Pancreas (tissue), 10 donors: ENCODE measurements at regions not wholly inside any gene's neighbourhood (a gene's known extent, or its start where the extent isn't known, plus 50 kb on each side); places are given as distances from the start of the nearest gene placed in this dataset.
"Not testable (repeated sequence)": the region's sequence is repeated elsewhere in the genome, so short reads cannot be mapped to it uniquely, and the experiment has no call there.

Experiments
- ATAC-seq, 4 donors: fragments of 200-7000 bp; cut with Tn5 transposase; one replicate each; pipeline versions ENCODE4 v1.8.0 to v1.9.1; 2020; ENCODE audit warnings: mild to moderate bottlenecking in 4 of 4, moderate library complexity in 4 of 4
- DNase-seq, 6 donors: peaks; one replicate each; pipeline ENCODE4 v3.0.0-alpha.2; 2020
- FAIRE-seq: peaks from 2 replicates; lab custom pipeline; 2012; peaks lifted over from hg19 to GRCh38; lab: Jason Lieb, UNC
- H3K27ac ChIP-seq, 4 donors: fragments of 200-600 bp; sonication (generic); 1 replicate in 3 of 4; 2 replicates in 1 of 4; pipeline versions ENCODE4 v1.5.0 to v1.8.0; 2020
- H3K27me3 ChIP-seq, 4 donors: fragments of 200-600 bp; one replicate each; pipeline ENCODE4 v1.8.0; 2021
- H3K36me3 ChIP-seq, 3 donors: fragments of 200-600 bp; sonication (generic) in 1 of 3; one replicate each; pipeline versions ENCODE4 v1.5.0 to v1.8.0; 2020 to 2021
- H3K4me1 ChIP-seq, 3 donors: fragments of 200-600 bp; one replicate each; pipeline ENCODE4 v1.8.0; 2021
- H3K4me3 ChIP-seq, 4 donors: fragments of 200-600 bp; sonication (generic) in 2 of 4; one replicate each; pipeline versions ENCODE4 v1.5.0 to v1.8.0; 2020 to 2021
- H3K9me3 ChIP-seq, 4 donors: fragments of 200-600 bp; one replicate each; pipeline ENCODE4 v1.8.0; 2021
- CTCF ChIP-seq, 4 donors: fragments of 200-600 bp; sonication (generic) in 3 of 4; IDR thresholded peaks; one replicate each; pipeline versions ENCODE4 v1.5.0 to v1.8.0; 2021; ENCODE audit warnings: antibody characterized with exemption in 4 of 4
- WGBS, 2 donors: extraction: QIAGEN DNeasy Blood & Tissue Kit; methylation state at CpG; one replicate each; pipeline ENCODE4 v1.1.7; 2013; 5-methylcytosine and 5-hydroxymethylcytosine counted together
- intact Hi-C, 3 donors: fragments of 100-400 bp; cut with DNase I; formaldehyde crosslinking; loops; one replicate each; pipeline versions ENCODE4 v1.11.1 to v1.14.2; 2022
- donor health status: healthy with polysubstance abuse.
- donor health status: DM: no; HTN: no; CAD: no; lungs with moderate emphysema.
- donor health status: DM: no; HTN: no; CAD: no.
- donor health status: control.
- donor health status: control.
- donor health status: Bipolar disorder and iron deficiency.
- donor health status: DM: yes; HTN: yes; CAD: no.
- donor health status: DM: no; HTN: no; CAD: no.
- donor health status: DM: no; HTN: no; CAD: no.
- donor health status: DM: yes; HTN: yes; CAD: no.

GRCh38 chr1:65027666-65028358, 61.5 kb upstream of the JAK1 start:
- no peak for TF ChIP-seq CTCF (IDR thresholded peaks at IDR 0.05)
- no peak overlapping the region for H3K4me3 ChIP-seq
- intact Hi-C loops: no loop called here
- H3K36me3 ChIP-seq: no peaks in the 10 kb centered on the region
- DNase-seq (peak; percentile 67 to 94 (median 84)), FAIRE-seq (no peak), ATAC-seq (peak; percentile 75 to 88 (median 86))
- 14 to 15% methylated on average over 5 of the region's 5 CpGs for WGBS, 2 donors
- H3K4me1 ChIP-seq: peaks cover 0 to 11% (median 11%) of the 10 kb centered on the region in 3 donors
- no peak overlapping the region for H3K27ac ChIP-seq
- H3K9me3 ChIP-seq: no peaks in the 10 kb centered on the region
- H3K27me3 ChIP-seq: no peaks in the 10 kb centered on the region

DNA sequence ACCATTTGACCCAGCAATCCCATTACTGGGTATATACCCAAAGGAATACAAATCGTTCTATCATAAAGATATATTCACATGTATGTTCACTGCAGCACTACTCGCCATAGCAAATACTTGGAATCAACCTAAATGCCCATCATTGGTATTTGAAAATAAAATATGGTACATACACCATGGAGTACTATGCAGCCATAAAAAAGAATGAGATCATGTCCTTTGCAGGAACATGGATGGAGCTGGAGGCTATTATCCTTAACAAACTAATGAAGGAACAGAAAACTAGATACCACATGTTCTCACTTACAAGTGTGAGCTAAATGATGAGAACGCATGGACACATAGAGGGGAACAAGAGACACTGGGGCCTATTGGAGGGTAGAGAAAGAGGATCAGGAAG, 63.1 kb upstream of the JAK1 start:
- DNase-seq, H3K27ac ChIP-seq, ATAC-seq, H3K4me3 ChIP-seq, FAIRE-seq, H3K27me3 ChIP-seq, intact Hi-C loops, H3K9me3 ChIP-seq, H3K36me3 ChIP-seq: not testable (repeated sequence)
- WGBS, 2 donors: 89 to 93% methylated on average over 3 of the region's 3 CpGs
- peaks cover 0 to 11% (median 11%) of the 10 kb centered on the region in 3 donors for H3K4me1 ChIP-seq

GRCh38 chr1:65034879-65035278, 68.5 kb upstream of the JAK1 start:
- H3K36me3 ChIP-seq, H3K27me3 ChIP-seq, H3K4me3 ChIP-seq, intact Hi-C loops, ATAC-seq, DNase-seq, H3K9me3 ChIP-seq, H3K27ac ChIP-seq, H3K4me1 ChIP-seq, FAIRE-seq: not testable (repeated sequence)
- WGBS, 2 donors: 88 to 96% methylated on average over 5 of the region's 5 CpGs

DNA sequence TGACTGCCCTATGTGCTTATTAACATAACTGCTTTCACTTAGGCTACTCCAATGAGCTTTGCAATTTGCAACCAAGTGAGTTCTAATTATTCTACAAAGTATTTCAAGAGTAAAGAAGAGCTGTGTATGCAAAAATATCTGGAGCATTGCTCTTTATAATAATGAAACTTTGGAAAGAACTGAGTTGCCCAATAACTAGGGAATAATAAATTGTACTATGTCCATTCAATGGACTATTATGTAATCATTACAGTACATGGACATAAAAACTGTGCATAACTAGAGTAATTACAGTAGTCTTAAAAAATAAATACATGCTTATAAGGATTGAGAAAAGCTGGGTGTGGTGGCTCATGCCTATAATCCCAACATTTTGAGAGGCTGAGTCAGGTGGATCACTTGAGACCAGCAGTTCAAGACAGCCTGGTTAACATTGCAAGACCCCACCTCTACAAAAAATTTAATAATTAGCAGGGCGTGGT, 70.3 kb upstream of the JAK1 start:
- intact Hi-C loops: no loop called here
- no peak for TF ChIP-seq CTCF (IDR thresholded peaks at IDR 0.05)
- Histone ChIP-seq H3K36me3 (no peaks in the 10 kb centered on the region), H3K9me3 (no peaks in the 10 kb centered on the region), H3K27ac (no peak overlapping the region), H3K4me3 (no peak overlapping the region), H3K27me3 (no peaks in the 10 kb centered on the region), H3K4me1 (no peaks in the 10 kb centered on the region)
- DNase-seq (no peak), FAIRE-seq (no peak), ATAC-seq (no peak)
- 91 to 92% methylated on average over 1 of the region's 1 CpG for WGBS, 2 donors

GRCh38 chr1:65039066-65039465, 72.7 kb upstream of the JAK1 start:
- FAIRE-seq (no peak), ATAC-seq (no peak), DNase-seq (no peak)
- TF ChIP-seq CTCF (IDR thresholded peaks at IDR 0.05): no peak
- Histone ChIP-seq H3K27me3 (no peaks in the 10 kb centered on the region), H3K36me3 (no peaks in the 10 kb centered on the region), H3K9me3 (no peaks in the 10 kb centered on the region), H3K4me3 (no peak overlapping the region), H3K4me1 (no peaks in the 10 kb centered on the region), H3K27ac (no peak overlapping the region)
- WGBS, 2 donors: 94 to 100% methylated on average over 1 of the region's 1 CpG
- intact Hi-C loops: no loop called here

DNA sequence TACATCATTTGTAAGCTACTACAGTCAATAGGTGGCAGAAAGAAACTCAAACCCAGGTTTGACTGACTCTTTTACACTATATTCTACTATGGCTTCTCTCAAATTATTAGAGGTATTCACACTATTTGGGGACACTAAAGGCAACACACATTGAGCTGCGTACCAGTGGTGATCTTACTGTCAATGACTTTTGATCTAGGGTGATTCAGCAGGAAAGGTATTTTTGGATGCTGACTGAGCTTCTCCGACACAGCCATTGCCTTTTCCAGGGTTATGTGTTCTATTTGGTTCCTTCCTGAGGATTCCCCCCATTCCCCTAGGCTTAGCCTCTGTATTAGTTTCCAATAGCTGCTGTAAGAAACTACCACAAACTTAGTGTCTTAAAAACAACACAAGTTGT, 73.2 kb upstream of the JAK1 start:
- Histone ChIP-seq H3K9me3 (no peaks in the 10 kb centered on the region), H3K36me3 (no peaks in the 10 kb centered on the region), H3K4me1 (no peaks in the 10 kb centered on the region), H3K4me3 (no peak overlapping the region), H3K27ac (no peak overlapping the region), H3K27me3 (no peaks in the 10 kb centered on the region)
- no peak for TF ChIP-seq CTCF (IDR thresholded peaks at IDR 0.05)
- 94 to 97% methylated on average over 2 of the region's 2 CpGs for WGBS, 2 donors
- ATAC-seq (no peak), DNase-seq (no peak), FAIRE-seq (no peak)
- intact Hi-C loops: no loop called here
